Central memory CD8-positive, alpha-beta T cell (primary cell): ENCODE measurements at regions not wholly inside any gene's neighbourhood (a gene's known extent, or its start where the extent isn't known, plus 50 kb on each side); places are given as distances from the start of the nearest gene placed in this dataset.

ENCODE experiments used
- ATAC-seq: fragments of 150-1000 bp; cut with Tn5 transposase; replicated peaks from 2 replicates; pipeline ENCODE4 v1.10.0; 2022; ENCODE audit warnings: mild to moderate bottlenecking, moderate FRiP score, moderate number of reproducible peaks; ENCODE audit not compliant: poor library complexity, severe bottlenecking; ENCODE audit errors: extremely low read depth
- DNase-seq, 2 donors: peaks; one replicate each; pipeline ENCODE4 v3.0.0; 2021; ENCODE audit warnings: low spot score in 2 of 2
- H3K27ac Mint-ChIP-seq: one replicate; pipeline ENCODE4 v1.8.0; 2022; ENCODE audit warnings: low read depth, mild to moderate bottlenecking, moderate library complexity, mixed read lengths
- H3K27me3 Mint-ChIP-seq: one replicate; pipeline ENCODE4 v1.8.0; 2022; ENCODE audit warnings: mixed read lengths
- H3K36me3 Mint-ChIP-seq: one replicate; pipeline ENCODE4 v1.8.0; 2022; ENCODE audit warnings: mild to moderate bottlenecking, moderate library complexity, mixed read lengths; ENCODE audit not compliant: insufficient read depth
- H3K4me1 Mint-ChIP-seq: one replicate; pipeline ENCODE4 v1.8.0; 2022; ENCODE audit warnings: mixed read lengths
- H3K4me3 Mint-ChIP-seq: one replicate; pipeline ENCODE4 v1.8.0; 2022; ENCODE audit warnings: mild to moderate bottlenecking, moderate library complexity, mixed read lengths
- H3K9me3 Mint-ChIP-seq: one replicate; pipeline ENCODE4 v1.8.0; 2022; ENCODE audit warnings: mixed read lengths

DNA sequence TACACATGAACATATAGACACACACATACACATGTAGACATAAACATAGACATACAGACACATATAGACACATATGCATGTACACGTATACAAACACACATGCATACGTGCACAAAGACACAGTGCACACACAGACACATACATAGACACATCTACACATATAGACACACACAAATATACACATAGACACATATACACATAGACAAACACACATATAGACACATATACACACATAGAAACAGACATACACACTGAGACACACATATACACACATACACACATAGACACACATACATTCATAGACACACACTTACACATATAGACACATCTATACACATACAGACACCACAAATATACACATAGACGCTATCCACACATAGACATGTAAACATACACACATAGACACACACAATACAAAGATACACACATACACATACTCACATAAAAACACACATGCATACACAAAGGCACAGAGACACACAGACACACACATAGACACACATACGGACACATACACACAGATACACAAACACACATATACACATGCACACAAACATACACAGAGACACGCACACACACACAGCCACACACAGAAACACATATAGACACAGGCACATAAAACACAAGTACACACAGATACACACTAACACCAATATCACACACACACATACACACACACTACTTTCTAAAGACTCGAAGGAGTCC lies 254.0 kb downstream of the TSHZ3 start:
- Mint-ChIP-seq H3K4me1 (no peaks in the 10 kb centered on the region), H3K27me3 (peaks cover 4% of the 10 kb centered on the region), H3K4me3 (no peak overlapping the region), H3K9me3 (no peaks in the 10 kb centered on the region), H3K36me3 (no peaks in the 10 kb centered on the region), H3K27ac (no peak overlapping the region)
- ATAC-seq (no peak), DNase-seq (no peak)

DNA sequence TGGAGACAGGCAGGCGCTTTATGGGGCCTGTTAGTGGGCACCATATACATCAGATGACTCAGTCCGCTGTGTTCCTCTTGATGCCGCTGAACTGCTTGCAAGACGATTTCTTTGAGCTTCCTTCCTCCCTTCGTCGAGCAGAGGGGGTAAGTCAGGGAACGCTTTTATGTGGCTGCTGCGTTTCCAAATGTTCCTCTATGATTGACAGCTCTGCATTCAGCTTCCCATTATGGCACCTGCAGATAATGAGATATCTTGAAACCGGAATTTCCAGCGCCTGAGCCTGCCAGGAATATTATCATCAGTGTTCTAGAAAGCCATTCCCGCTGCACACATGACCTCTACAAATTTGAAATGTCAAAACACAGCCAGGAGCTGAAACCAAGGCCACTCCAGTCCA lies 257.0 kb downstream of the TSHZ3 start:
- no peaks in the 10 kb centered on the region for H3K9me3 Mint-ChIP-seq
- no peaks in the 10 kb centered on the region for H3K36me3 Mint-ChIP-seq
- ATAC-seq (no peak), DNase-seq (no peak)
- no peak overlapping the region for H3K4me3 Mint-ChIP-seq
- peaks cover 10% of the 10 kb centered on the region for H3K27me3 Mint-ChIP-seq
- no peaks in the 10 kb centered on the region for H3K4me1 Mint-ChIP-seq
- no peak overlapping the region for H3K27ac Mint-ChIP-seq

DNA sequence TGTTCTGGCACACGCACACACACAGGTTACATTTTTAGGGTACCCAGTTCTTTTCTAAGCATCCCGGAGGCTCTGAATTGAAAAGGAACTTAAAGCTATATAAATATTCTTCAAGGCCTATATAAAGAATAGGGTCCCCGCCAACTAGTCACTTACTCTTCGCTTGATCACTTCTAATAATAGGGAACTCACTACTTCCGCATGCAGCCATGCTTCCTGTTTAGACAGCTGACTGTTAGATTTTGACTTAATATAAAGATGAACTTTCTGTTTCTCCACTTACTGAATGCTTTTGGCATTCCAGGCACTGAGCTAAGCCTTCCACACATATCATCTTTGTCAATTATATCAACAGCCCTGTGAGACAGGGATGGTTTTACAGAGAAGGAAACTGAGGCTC lies 259.6 kb downstream of the TSHZ3 start:
- DNase-seq = no peak
- no peaks in the 10 kb centered on the region for H3K4me1 Mint-ChIP-seq
- no peak overlapping the region for H3K4me3 Mint-ChIP-seq
- H3K9me3 Mint-ChIP-seq = no peaks in the 10 kb centered on the region
- no peak overlapping the region for H3K27ac Mint-ChIP-seq
- no peaks in the 10 kb centered on the region for H3K36me3 Mint-ChIP-seq
- peaks cover 17% of the 10 kb centered on the region for H3K27me3 Mint-ChIP-seq
- ATAC-seq = no peak

DNA sequence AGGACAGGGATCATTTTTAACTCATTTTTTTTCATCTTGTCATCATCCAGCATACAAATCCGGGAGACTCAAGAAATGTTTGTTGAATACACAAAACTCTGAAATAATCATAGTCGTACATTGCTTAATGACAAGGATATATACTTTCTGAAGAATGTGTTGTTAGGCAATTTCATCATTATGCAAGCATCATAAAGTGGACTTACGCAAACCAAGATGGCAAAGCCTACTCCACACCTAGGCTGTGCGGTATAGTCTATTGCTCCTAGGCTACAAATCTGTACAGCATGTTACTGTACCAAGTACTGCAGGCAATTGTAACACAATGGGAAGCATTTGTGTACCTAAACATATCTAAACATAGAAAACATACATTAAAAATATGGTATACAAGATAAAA lies 264.1 kb downstream of the TSHZ3 start:
- peaks cover 28% of the 10 kb centered on the region for H3K27me3 Mint-ChIP-seq
- ATAC-seq = no peak

DNA sequence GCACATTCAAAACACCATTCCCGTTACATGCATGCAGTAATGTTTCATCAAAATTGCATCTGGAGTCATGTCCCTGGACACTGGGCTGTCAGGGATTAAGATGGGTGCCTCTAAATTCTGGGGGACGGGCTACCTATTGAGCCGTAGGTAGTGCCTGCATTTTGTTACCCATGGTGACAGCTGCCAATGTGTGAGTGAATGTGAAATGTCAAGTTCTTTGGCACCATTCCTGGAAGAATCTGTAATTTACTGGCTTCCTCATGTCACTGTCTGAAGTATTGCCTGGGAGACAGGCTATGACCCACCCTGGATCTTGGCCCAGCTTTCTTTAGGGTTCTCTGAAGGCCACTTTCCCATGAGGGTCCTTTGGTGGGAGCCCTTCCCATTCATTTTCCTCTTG lies 266.1 kb downstream of the TSHZ3 start:
- DNase-seq (no peak), ATAC-seq (no peak)
- H3K4me3 Mint-ChIP-seq = no peak overlapping the region
- H3K27me3 Mint-ChIP-seq = peaks cover 43% of the 10 kb centered on the region
- H3K9me3 Mint-ChIP-seq = no peaks in the 10 kb centered on the region
- no peaks in the 10 kb centered on the region for H3K36me3 Mint-ChIP-seq
- no peaks in the 10 kb centered on the region for H3K4me1 Mint-ChIP-seq
- H3K27ac Mint-ChIP-seq = no peak overlapping the region

More for the DNA sequence above, 264.1 kb downstream of the TSHZ3 start:
- no peak for DNase-seq
- Mint-ChIP-seq H3K36me3 (no peaks in the 10 kb centered on the region), H3K27ac (no peak overlapping the region), H3K9me3 (no peaks in the 10 kb centered on the region), H3K4me1 (no peaks in the 10 kb centered on the region), H3K4me3 (no peak overlapping the region)

DNA sequence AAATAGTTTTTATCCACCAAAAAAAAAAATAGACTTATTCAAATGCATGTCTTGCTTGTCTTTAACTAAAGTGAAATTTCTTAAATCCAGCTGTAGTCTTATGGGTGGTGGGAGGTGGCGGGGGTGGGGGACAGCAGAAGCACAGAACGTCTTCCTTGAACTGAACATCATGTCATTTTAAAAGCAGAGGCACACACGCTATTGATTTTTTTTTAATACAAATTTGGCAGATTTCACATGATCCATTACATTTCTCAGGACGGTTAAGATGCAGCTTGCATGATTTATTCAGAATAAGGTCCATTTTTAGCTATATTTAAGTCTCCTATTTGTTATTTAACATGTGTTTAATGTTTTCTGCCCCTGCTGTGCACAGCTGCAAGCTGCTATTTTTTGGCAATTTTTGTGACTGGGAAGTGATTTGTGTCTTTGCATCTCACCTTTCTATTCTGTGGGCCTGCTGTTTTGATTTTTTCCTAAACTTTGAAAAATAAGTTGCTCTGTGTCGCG lies 274.0 kb downstream of the TSHZ3 start:
- no peak overlapping the region for H3K27ac Mint-ChIP-seq
- ATAC-seq (no peak), DNase-seq (no peak)
- H3K27me3 Mint-ChIP-seq = peaks cover 90% of the 10 kb centered on the region
- H3K36me3 Mint-ChIP-seq = no peaks in the 10 kb centered on the region
- H3K4me3 Mint-ChIP-seq = no peak overlapping the region
- no peaks in the 10 kb centered on the region for H3K9me3 Mint-ChIP-seq
- no peaks in the 10 kb centered on the region for H3K4me1 Mint-ChIP-seq

DNA sequence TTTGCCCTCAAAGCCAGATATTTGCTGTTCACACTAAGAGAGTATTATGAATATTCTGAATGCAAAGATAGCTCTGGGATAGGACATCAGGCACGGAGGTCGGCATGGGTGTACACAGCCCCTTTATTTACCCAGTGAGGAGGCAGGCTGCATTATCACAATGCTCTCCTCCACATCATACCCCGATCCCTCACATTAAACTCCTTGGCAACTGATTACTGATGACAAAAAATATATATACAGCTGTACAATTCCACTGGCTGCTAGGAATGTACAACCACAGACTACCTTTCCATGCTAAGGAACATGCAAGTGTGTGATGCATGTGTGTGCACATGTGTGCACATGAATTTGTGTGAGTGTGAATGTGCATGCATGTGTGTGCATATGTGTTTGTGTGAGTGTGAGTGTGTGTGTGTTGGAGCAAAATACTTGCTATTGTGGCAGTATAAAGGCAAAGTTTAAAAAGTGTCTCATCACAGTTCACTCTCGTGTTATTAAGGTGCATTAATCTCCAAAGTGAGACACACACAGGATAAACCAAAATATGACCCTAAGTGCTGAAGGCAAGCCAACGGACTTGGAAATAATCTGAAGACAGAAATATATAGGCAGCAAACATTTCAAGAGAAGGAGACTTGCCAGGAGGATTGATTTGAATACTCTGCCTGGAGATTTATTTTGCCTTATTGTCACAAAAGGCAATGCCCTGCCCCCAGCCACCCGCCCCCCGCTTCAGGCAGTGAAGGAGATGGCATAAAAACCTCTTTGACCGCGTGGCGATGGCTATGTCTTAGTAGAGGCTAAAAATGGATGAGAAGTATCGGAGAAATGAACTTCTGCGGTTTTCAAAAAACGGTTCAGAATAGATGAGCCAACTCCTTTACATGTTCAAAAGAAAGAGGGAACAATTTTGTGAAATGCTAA lies 274.8 kb downstream of the TSHZ3 start:
- no peak for ATAC-seq
- H3K4me1 Mint-ChIP-seq = no peaks in the 10 kb centered on the region
- no peak overlapping the region for H3K27ac Mint-ChIP-seq
- no peaks in the 10 kb centered on the region for H3K36me3 Mint-ChIP-seq
- no peak overlapping the region for H3K4me3 Mint-ChIP-seq
- H3K27me3 Mint-ChIP-seq = peaks cover 89% of the 10 kb centered on the region
- no peaks in the 10 kb centered on the region for H3K9me3 Mint-ChIP-seq
- no peak for DNase-seq

DNA sequence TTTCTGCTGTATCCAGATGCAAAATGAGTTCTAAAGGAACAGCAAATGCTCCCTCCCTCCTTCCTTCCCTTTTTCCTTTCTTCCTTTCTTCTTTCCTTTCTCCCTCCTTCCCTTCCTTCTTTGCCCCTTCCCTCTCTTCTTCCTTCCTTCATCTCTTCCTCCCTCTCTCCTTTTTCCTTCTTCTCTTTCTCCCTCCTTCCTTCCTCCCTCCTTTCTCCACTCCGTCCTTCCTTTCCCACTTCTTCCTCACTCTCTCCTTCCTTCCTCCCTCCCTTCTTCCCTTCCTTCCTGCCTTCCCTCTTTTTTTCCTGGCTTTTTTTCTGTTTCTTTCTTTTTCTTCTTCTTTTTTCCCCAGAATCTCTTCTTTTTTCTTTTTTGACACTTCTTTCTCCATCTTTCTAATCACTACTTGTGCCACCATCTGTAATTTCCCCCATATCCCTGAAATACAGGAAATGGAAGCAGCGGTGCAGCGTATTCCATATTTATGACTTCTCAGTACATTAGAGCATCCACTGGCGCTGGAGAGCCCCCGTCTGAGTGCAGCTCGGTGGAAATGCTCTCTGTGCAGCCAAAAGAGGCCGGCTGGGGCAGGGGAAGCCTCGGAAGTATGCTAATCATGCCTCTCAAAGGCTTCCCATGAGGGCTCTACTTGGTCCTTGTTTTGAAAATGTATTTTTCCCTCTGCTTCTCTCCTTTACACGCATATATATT lies 275.6 kb downstream of the TSHZ3 start:
- DNase-seq = no peak
- Mint-ChIP-seq H3K9me3 (no peaks in the 10 kb centered on the region), H3K4me1 (no peaks in the 10 kb centered on the region), H3K27me3 (peaks cover 89% of the 10 kb centered on the region), H3K4me3 (no peak overlapping the region), H3K36me3 (no peaks in the 10 kb centered on the region), H3K27ac (no peak overlapping the region)
- no peak for ATAC-seq

DNA sequence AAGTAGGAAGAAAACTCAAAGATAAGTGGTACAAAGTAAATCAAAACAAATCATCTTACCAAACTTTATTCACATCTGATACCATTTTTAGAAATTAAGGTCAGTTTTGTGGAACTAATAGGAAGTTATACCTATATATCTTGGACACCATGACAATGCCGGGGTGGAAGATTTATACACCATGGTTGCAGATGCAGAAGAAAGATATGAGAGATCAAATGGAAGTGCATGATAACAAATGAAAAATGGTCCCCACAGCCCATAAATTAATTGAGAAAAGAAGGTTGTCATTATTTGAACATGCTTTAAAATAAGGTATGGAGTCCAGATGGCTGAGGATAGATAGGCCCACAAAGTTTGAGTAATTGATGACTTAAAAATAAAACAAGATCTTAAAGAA lies 276.8 kb downstream of the TSHZ3 start:
- no peaks in the 10 kb centered on the region for H3K36me3 Mint-ChIP-seq
- H3K27ac Mint-ChIP-seq = no peak overlapping the region
- H3K9me3 Mint-ChIP-seq = no peaks in the 10 kb centered on the region
- peaks cover 92% of the 10 kb centered on the region for H3K27me3 Mint-ChIP-seq
- DNase-seq (no peak), ATAC-seq (no peak)
- no peaks in the 10 kb centered on the region for H3K4me1 Mint-ChIP-seq
- H3K4me3 Mint-ChIP-seq = no peak overlapping the region

DNA sequence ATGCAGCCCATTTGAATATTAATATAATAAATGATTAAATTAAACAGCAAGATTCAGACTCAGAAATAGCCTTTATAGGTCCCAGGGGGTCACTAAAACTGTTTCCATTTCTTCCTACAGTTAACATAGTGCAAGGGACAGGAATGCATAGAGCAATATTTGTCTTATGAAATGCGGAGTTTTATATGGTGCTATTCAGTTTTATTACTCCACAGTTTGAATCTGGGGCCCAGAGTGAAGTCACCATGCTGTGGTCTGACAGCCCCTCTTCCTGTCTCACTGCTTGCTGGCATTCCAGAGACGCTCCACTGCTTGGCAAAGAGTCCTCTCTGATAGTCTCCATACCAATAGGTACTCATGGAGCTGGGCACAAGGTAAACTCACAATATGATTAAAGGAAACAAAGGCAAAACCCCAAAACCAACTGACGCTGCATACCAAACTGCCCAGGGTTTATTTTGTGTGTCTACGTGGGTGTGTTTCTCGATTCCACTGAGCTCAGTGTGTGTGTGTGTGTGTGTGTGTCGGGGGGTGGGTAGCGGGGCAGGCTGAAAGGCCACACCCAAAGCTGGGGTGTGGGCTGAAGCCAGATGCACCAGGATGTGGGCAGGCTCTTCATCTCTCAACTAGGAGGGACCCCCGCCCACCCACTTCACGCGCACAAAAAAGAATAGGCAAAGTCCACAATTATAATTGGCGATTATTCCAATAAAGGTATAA lies 277.9 kb downstream of the TSHZ3 start:
- H3K27ac Mint-ChIP-seq = no peak overlapping the region
- H3K36me3 Mint-ChIP-seq = no peaks in the 10 kb centered on the region
- H3K4me3 Mint-ChIP-seq = no peak overlapping the region
- no peak for ATAC-seq
- no peaks in the 10 kb centered on the region for H3K9me3 Mint-ChIP-seq
- no peak for DNase-seq
- H3K4me1 Mint-ChIP-seq = no peaks in the 10 kb centered on the region
- peaks cover 86% of the 10 kb centered on the region for H3K27me3 Mint-ChIP-seq

DNA sequence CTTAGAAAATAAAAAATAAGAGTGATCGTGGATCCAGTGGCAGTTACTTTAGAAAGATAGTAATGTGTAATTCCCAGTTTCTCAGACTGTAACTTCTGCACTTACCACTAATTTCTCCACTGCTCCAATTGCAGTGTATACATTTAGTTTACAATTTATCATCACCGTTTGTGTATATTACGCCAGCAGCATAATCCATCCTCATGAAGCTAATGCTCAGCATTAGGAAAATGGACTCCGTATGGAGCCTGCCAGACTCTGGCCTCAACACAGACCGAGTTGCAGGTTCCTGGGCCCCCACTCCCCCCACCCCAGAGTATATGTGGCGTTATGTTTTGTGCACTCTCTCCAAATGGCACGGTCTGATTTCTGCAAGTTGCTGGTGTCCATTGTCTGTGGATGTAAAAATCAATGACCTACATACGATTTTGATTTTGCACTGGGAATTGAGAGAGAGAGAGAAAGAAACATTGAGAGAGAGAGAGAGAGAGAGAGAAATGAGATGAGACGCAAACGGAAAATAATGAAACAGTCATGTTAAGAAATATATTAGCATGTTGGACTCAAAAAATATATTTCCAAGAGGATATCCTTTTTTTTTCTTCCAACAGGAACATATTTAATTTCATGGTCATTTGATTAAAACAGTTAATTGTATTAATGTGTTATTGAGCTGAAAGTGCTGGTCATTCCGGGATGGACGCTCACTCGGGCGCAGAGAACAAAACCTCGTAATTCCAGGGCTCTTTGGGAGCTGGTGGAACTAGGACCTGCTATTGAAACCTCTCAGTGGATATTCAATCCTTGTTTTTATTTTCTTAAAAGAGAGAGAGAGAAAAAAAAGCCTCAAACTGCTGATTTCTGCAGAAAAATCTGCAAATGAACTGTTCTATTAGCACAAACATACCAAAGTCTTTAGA lies 278.8 kb downstream of the TSHZ3 start:
- Mint-ChIP-seq H3K27ac (no peak overlapping the region), H3K4me1 (no peaks in the 10 kb centered on the region)

More for the DNA sequence above, 278.8 kb downstream of the TSHZ3 start:
- ATAC-seq (no peak), DNase-seq (no peak)
- Mint-ChIP-seq H3K36me3 (no peaks in the 10 kb centered on the region), H3K9me3 (no peaks in the 10 kb centered on the region), H3K4me3 (no peak overlapping the region), H3K27me3 (peaks cover 78% of the 10 kb centered on the region)
